Ishikawa (cell line): ENCODE measurements at regions not wholly inside any gene's neighbourhood (a gene's known extent, or its start where the extent isn't known, plus 50 kb on each side); places are given as distances from the start of the nearest gene placed in this dataset.

Source experiments
- CEBPB ChIP-seq: IDR thresholded peaks from 2 replicates; pipeline ENCODE4 v1.6.1; 2012
- REST ChIP-seq: IDR thresholded peaks from 2 replicates; pipeline ENCODE4 v1.6.1; 2012; ENCODE audit warnings: low read depth, mild to moderate bottlenecking
- TAF1 ChIP-seq: IDR thresholded peaks from 2 replicates; pipeline ENCODE4 v1.6.1; 2012; ENCODE audit warnings: low read depth, mild to moderate bottlenecking
- YY1 ChIP-seq: IDR thresholded peaks from 2 replicates; pipeline ENCODE4 v1.6.1; 2012; ENCODE audit warnings: low read depth

DNA sequence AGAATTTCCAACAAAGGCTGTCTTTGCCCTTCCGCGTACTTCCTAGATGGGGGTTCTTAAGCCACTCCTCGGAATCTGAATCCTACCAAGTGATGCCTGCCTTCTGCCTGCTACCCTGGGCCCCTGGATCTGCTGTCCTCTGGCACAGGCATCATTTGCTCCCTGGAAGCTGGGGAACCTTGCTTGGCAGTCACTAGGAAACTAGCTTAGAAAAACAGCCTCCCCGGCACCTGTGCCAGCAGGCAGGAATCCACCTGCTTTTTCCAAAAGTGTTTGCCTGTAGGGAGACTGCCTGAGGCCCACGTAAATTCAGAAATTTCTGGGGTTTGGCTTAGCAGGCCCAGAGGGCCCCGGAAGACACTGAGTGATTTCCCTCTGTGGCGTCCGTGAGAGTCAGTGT, 442.4 kb downstream of the TSHZ3 start:
- TF ChIP-seq YY1 (no peak), CEBPB (no peak), REST (no peak), TAF1 (no peak)
